Uterus (tissue), 2 donors: ENCODE measurements at regions not wholly inside any gene's neighbourhood (a gene's known extent, or its start where the extent isn't known, plus 50 kb on each side); places are given as distances from the start of the nearest gene placed in this dataset.

Experiments
- POLR2A ChIP-seq, 2 donors: fragments of 450-650 bp; IDR thresholded peaks; one replicate each; pipeline ENCODE4 v1.6.1; 2016; ENCODE audit warnings: antibody characterized with exemption in 2 of 2, mild to moderate bottlenecking in 1 of 2, moderate library complexity in 1 of 2
- TF ChIP-seq, protein P1 (sequence below), 4 experiments: fragments of 200-600 bp in 2 of 4; fragments of 450-650 bp in 2 of 4; sonication (generic) in 2 of 4; IDR thresholded peaks; one replicate each; pipeline ENCODE4 v1.5.1; 2016 to 2019; ENCODE audit warnings: antibody characterized with exemption in 4 of 4, mild to moderate bottlenecking in 2 of 4, moderate library complexity in 1 of 4

DNA sequence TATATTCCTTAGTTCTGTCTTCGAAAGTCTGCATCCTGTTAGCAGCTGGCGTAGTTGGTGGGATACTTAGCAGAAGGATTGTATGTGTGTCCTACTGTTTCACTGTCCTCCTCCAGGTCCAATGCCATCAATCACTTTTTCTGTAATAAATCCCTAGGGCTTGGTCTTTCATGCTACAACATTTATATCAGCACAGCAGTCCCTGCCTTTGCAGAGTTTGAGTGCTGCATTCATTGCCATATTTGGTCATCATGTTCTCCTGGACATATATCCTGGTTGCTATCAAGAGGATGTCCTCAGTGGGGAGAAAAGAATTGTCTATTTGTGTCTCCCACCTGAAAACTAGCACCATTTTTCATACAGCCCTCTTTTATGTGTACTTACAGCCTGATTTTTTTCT is 67.0 kb downstream of the OR5AK2 start:
- TF ChIP-seq, protein P1, sequence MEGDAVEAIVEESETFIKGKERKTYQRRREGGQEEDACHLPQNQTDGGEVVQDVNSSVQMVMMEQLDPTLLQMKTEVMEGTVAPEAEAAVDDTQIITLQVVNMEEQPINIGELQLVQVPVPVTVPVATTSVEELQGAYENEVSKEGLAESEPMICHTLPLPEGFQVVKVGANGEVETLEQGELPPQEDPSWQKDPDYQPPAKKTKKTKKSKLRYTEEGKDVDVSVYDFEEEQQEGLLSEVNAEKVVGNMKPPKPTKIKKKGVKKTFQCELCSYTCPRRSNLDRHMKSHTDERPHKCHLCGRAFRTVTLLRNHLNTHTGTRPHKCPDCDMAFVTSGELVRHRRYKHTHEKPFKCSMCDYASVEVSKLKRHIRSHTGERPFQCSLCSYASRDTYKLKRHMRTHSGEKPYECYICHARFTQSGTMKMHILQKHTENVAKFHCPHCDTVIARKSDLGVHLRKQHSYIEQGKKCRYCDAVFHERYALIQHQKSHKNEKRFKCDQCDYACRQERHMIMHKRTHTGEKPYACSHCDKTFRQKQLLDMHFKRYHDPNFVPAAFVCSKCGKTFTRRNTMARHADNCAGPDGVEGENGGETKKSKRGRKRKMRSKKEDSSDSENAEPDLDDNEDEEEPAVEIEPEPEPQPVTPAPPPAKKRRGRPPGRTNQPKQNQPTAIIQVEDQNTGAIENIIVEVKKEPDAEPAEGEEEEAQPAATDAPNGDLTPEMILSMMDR (IDR thresholded peaks at IDR 0.05), result no peak
- no peak for TF ChIP-seq POLR2A (IDR thresholded peaks at IDR 0.05)
